ENCODE measurements at regions not wholly inside any gene's neighbourhood (a gene's known extent, or its start where the extent isn't known, plus 50 kb on each side); places are given as distances from the start of the nearest gene placed in this dataset.

- intact Hi-C loops (cut with micrococcal nuclease) (no loop called here), in situ Hi-C loops (cut with MboI; ENCODE audit: low sequenced_read_pairs) (loop anchor here (25.0 kb wide), 1 partner anchor 463 kb away; no protein-coding TSS in a partner anchor)
- H3K27me3 ChIP-seq (ENCODE audit: control insufficient read depth, insufficient read depth, low read length) = no peaks in the 10 kb centered on the region; the same call in none of the 2 replicates
Measured at GRCh38 chr1:165124772-165125171, 231.7 kb downstream of the LMX1A start.

More at GRCh38 chr1:165124772-165125171, 231.7 kb downstream of the LMX1A start:
- H2BK5ac ChIP-seq (ENCODE audit: low read depth, low read length, poor library complexity, severe bottlenecking) = no peak overlapping the region
- no peak overlapping the region for H2BK15ac ChIP-seq (ENCODE audit: low read depth, low read length)
- no peak overlapping the region for H3K9ac ChIP-seq (ENCODE audit: low read depth, low read length)
- H4K91ac ChIP-seq (ENCODE audit: insufficient read depth, low read depth, low read length) = no peak overlapping the region
- H3K9me1 ChIP-seq (ENCODE audit: insufficient read depth, low read length) = no peaks in the 10 kb centered on the region
- H3K4me2 ChIP-seq (ENCODE audit: low read depth, low read length) = no peak overlapping the region
- no peak overlapping the region for H2AFZ ChIP-seq (replicated peaks; ENCODE audit: low read length, poor library complexity)
- H3K9me3 ChIP-seq (ENCODE audit: control insufficient read depth, insufficient read depth, low read length) = no peaks in the 10 kb centered on the region
- no peak overlapping the region for H2BK120ac ChIP-seq (ENCODE audit: low read depth, low read length)
- H3K27ac ChIP-seq (ENCODE audit: insufficient read depth, low read length) = no peak overlapping the region
- H2BK20ac ChIP-seq (ENCODE audit: low read depth, low read length) = no peak overlapping the region
- no peaks in the 10 kb centered on the region for H3K4me1 ChIP-seq (ENCODE audit: control insufficient read depth, insufficient read depth, low read length)
- no TSS peak for BruUV-seq (replicated peaks)
- no peaks in the 10 kb centered on the region for H4K20me1 ChIP-seq (ENCODE audit: insufficient read depth, low read length)
- TF ChIP-seq MAZ (IDR thresholded peaks at IDR 0.05; ENCODE audit: borderline replicate concordance, low read depth, low read length) (no peak), CHD1 (IDR thresholded peaks at IDR 0.05; ENCODE audit: low read depth, low read length) (no peak), POLR2A (IDR thresholded peaks at IDR 0.05; ENCODE audit: low read depth, low read length) (no peak), RFX5 (IDR thresholded peaks at IDR 0.05; ENCODE audit: low read depth, low read length) (no peak), BHLHE40 (IDR thresholded peaks at IDR 0.05; ENCODE audit: low read depth, low read length) (no peak), FOS (IDR thresholded peaks at IDR 0.05; ENCODE audit: low read depth, low read length) (no peak), SMC3 (IDR thresholded peaks at IDR 0.05; ENCODE audit: low read depth, low read length) (no peak), RCOR1 (IDR thresholded peaks at IDR 0.05; ENCODE audit: insufficient replicate concordance, low read length) (no peak), MAFK (IDR thresholded peaks at IDR 0.05; ENCODE audit: low read depth, low read length) (no peak), MXI1 (IDR thresholded peaks at IDR 0.05; ENCODE audit: borderline replicate concordance, low read depth, low read length) (no peak), CEBPB (IDR thresholded peaks at IDR 0.05; ENCODE audit: low read depth, low read length) (no peak), RAD21 (IDR thresholded peaks at IDR 0.05; ENCODE audit: low read length) (no peak), NFE2L2 (IDR thresholded peaks at IDR 0.05; ENCODE audit: low read depth, low read length) (no peak)
- TF ChIP-seq, protein P1, sequence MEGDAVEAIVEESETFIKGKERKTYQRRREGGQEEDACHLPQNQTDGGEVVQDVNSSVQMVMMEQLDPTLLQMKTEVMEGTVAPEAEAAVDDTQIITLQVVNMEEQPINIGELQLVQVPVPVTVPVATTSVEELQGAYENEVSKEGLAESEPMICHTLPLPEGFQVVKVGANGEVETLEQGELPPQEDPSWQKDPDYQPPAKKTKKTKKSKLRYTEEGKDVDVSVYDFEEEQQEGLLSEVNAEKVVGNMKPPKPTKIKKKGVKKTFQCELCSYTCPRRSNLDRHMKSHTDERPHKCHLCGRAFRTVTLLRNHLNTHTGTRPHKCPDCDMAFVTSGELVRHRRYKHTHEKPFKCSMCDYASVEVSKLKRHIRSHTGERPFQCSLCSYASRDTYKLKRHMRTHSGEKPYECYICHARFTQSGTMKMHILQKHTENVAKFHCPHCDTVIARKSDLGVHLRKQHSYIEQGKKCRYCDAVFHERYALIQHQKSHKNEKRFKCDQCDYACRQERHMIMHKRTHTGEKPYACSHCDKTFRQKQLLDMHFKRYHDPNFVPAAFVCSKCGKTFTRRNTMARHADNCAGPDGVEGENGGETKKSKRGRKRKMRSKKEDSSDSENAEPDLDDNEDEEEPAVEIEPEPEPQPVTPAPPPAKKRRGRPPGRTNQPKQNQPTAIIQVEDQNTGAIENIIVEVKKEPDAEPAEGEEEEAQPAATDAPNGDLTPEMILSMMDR (conservative IDR thresholded peaks at IDR 0.05; ENCODE audit: low read depth, low read length) = no peak
- TF ChIP-seq, protein P2, sequence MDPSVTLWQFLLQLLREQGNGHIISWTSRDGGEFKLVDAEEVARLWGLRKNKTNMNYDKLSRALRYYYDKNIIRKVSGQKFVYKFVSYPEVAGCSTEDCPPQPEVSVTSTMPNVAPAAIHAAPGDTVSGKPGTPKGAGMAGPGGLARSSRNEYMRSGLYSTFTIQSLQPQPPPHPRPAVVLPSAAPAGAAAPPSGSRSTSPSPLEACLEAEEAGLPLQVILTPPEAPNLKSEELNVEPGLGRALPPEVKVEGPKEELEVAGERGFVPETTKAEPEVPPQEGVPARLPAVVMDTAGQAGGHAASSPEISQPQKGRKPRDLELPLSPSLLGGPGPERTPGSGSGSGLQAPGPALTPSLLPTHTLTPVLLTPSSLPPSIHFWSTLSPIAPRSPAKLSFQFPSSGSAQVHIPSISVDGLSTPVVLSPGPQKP (IDR thresholded peaks at IDR 0.05; ENCODE audit: borderline replicate concordance, low read depth, low read length) = no peak
- TF ChIP-seq, protein P3, sequence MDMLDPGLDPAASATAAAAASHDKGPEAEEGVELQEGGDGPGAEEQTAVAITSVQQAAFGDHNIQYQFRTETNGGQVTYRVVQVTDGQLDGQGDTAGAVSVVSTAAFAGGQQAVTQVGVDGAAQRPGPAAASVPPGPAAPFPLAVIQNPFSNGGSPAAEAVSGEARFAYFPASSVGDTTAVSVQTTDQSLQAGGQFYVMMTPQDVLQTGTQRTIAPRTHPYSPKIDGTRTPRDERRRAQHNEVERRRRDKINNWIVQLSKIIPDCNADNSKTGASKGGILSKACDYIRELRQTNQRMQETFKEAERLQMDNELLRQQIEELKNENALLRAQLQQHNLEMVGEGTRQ (IDR thresholded peaks at IDR 0.05; ENCODE audit: low read depth, low read length) = no peak
- no peak overlapping the region for H3K4ac ChIP-seq (ENCODE audit: low read depth, low read length)
- no peak overlapping the region for H3K18ac ChIP-seq (ENCODE audit: low read depth, low read length)
- dilution Hi-C loops (cut with HindIII; ENCODE audit: low sequenced_read_pairs, unreplicated experiment) = no loop called here
- 71% methylated on average over 1 of the region's 4 CpGs; no CpG with 5 or more reads in 1 of the 2 experiments for WGBS, 2 experiments (ENCODE audit: extremely low coverage in 2 of 2, insufficient read length in 1 of 2)
- H3K23ac ChIP-seq (ENCODE audit: low read depth, low read length) = no peak overlapping the region
- H2AK9ac ChIP-seq (replicated peaks; ENCODE audit: low read depth, low read length, poor library complexity) = no peak overlapping the region
- H3K79me1 ChIP-seq (ENCODE audit: low read depth in 1 of 2, low read length in 2 of 2) = no peaks in the 10 kb centered on the region
- H3K36me3 ChIP-seq (ENCODE audit: control insufficient read depth, insufficient read depth, low read length) = no peaks in the 10 kb centered on the region
- ChIA-PET POLR2A (ENCODE audit: unreplicated experiment) (no interaction called here), CTCF (interaction anchor here (0.7 kb wide), 1 partner anchor 29 kb away, joined by 4 read pairs; no protein-coding TSS in a partner anchor)
- DNase-seq (no peak), ATAC-seq (ENCODE audit: low read depth) (no peak)
- no peak overlapping the region for H3K56ac ChIP-seq (ENCODE audit: extremely low read depth, insufficient read depth, low read length)
- no peak overlapping the region for H4K5ac ChIP-seq (ENCODE audit: low read depth, low read length)
- no peak overlapping the region for H3K14ac ChIP-seq (replicated peaks; ENCODE audit: low read depth, low read length)
- no peak overlapping the region for H2AK5ac ChIP-seq (ENCODE audit: low read depth, low read length)
- H3K4me3 ChIP-seq (ENCODE audit: insufficient read depth, low read depth, low read length) = no peak overlapping the region
- H4K8ac ChIP-seq (ENCODE audit: low read depth in 2 of 2, low read length in 2 of 2) = no peak overlapping the region

Data from IMR-90 (cell line).